Vagina (tissue), 2 donors: ENCODE measurements at regions not wholly inside any gene's neighbourhood (a gene's known extent, or its start where the extent isn't known, plus 50 kb on each side); places are given as distances from the start of the nearest gene placed in this dataset.

Experiments used
- DNase-seq, 2 donors: peaks; one replicate each; pipeline ENCODE4 v3.0.0-alpha.2; 2017; ENCODE audit errors: extremely low spot score in 2 of 2
- H3K27ac ChIP-seq: fragments of 200-600 bp; sonication (generic); one replicate; pipeline ENCODE4 v1.5.1; 2019
- H3K27me3 ChIP-seq: fragments of 200-600 bp; sonication (generic); one replicate; pipeline ENCODE4 v1.5.1; 2019
- H3K36me3 ChIP-seq, 2 donors: fragments of 200-600 bp; sonication (generic); one replicate each; pipeline ENCODE4 v1.5.1; 2017 to 2019
- H3K4me1 ChIP-seq: fragments of 200-600 bp; sonication (generic); one replicate; pipeline ENCODE4 v1.5.1; 2019
- H3K4me3 ChIP-seq, 2 donors: fragments of 200-600 bp; sonication (generic); 1 replicate in 1 of 2; 2 replicates in 1 of 2; pipeline ENCODE4 v1.5.1; 2016 to 2019
- H3K9me3 ChIP-seq: fragments of 200-600 bp; sonication (generic); one replicate; pipeline ENCODE4 v1.5.1; 2019
- CTCF ChIP-seq, 3 experiments: fragments of 450-650 bp in 2 of 3; fragments of 200-600 bp in 1 of 3; sonication (generic) in 1 of 3; IDR thresholded peaks; one replicate each; pipeline ENCODE4 v1.5.1; 2017 to 2019; ENCODE audit warnings: antibody characterized with exemption in 3 of 3, mild to moderate bottlenecking in 2 of 3, moderate library complexity in 2 of 3
- POLR2A ChIP-seq, 2 donors: fragments of 450-650 bp; IDR thresholded peaks; one replicate each; pipeline ENCODE4 v1.6.1; 2017; ENCODE audit warnings: antibody characterized with exemption in 2 of 2, mild to moderate bottlenecking in 2 of 2, moderate library complexity in 2 of 2
- POLR2AphosphoS5 ChIP-seq, 2 donors: sonication (generic); formaldehyde crosslinking; IDR thresholded peaks; one replicate each; pipeline ENCODE4 v1.9.0; 2017; ENCODE audit warnings: antibody characterized with exemption in 2 of 2, mild to moderate bottlenecking in 2 of 2, low read depth in 1 of 2; ENCODE audit not compliant: insufficient read depth in 1 of 2
- intact Hi-C: fragments of 100-400 bp; cut with DNase I; formaldehyde crosslinking; loops from one replicate; pipeline ENCODE4 v1.15.1; 2023

GRCh38 chr7:47647918-47648250 is 66.0 kb upstream of the TNS3 start:
- Histone ChIP-seq H3K27me3 (no peaks in the 10 kb centered on the region), H3K36me3 (no peaks in the 10 kb centered on the region), H3K9me3 (no peaks in the 10 kb centered on the region), H3K27ac (no peak overlapping the region), H3K4me3 (no peak overlapping the region), H3K4me1 (no peaks in the 10 kb centered on the region)
- no peak for DNase-seq
- intact Hi-C loops: no loop called here
- TF ChIP-seq CTCF (IDR thresholded peaks at IDR 0.05) (no peak), POLR2AphosphoS5 (IDR thresholded peaks at IDR 0.05; ENCODE audit: insufficient read depth in 1 of 2, low read depth in 1 of 2) (no peak), POLR2A (IDR thresholded peaks at IDR 0.05) (no peak)

- no peak for TF ChIP-seq POLR2AphosphoS5 (IDR thresholded peaks at IDR 0.05; ENCODE audit: insufficient read depth in 1 of 2, low read depth in 1 of 2)
- TF ChIP-seq CTCF (IDR thresholded peaks at IDR 0.05): no peak
- no peak for TF ChIP-seq POLR2A (IDR thresholded peaks at IDR 0.05)
- Histone ChIP-seq H3K4me3 (no peak overlapping the region), H3K9me3 (no peaks in the 10 kb centered on the region), H3K27me3 (no peaks in the 10 kb centered on the region), H3K4me1 (no peaks in the 10 kb centered on the region), H3K27ac (no peak overlapping the region), H3K36me3 (no peaks in the 10 kb centered on the region)
- intact Hi-C loops: no loop called here
- no peak for DNase-seq
Observed at GRCh38 chr7:47647181-47647917, 65.4 kb upstream of the TNS3 start.

GRCh38 chr7:47643716-47644400 is 61.9 kb upstream of the TNS3 start:
- Histone ChIP-seq H3K4me1 (peaks cover 5% of the 10 kb centered on the region), H3K4me3 (no peak overlapping the region), H3K36me3 (no peaks in the 10 kb centered on the region), H3K27ac (no peak overlapping the region), H3K9me3 (no peaks in the 10 kb centered on the region), H3K27me3 (no peaks in the 10 kb centered on the region)
- TF ChIP-seq POLR2AphosphoS5 (IDR thresholded peaks at IDR 0.05; ENCODE audit: insufficient read depth in 1 of 2, low read depth in 1 of 2): no peak
- TF ChIP-seq CTCF (IDR thresholded peaks at IDR 0.05): no peak
- no peak for TF ChIP-seq POLR2A (IDR thresholded peaks at IDR 0.05)
- DNase-seq: no peak
- intact Hi-C loops: no loop called here

GRCh38 chr7:47640265-47640664 is 58.4 kb upstream of the TNS3 start:
- no peaks in the 10 kb centered on the region for H3K36me3 ChIP-seq
- no peak overlapping the region for H3K27ac ChIP-seq
- H3K4me1 ChIP-seq: peaks cover 33% of the 10 kb centered on the region
- H3K27me3 ChIP-seq: no peaks in the 10 kb centered on the region
- no peak for TF ChIP-seq CTCF (IDR thresholded peaks at IDR 0.05)
- TF ChIP-seq POLR2AphosphoS5 (IDR thresholded peaks at IDR 0.05; ENCODE audit: insufficient read depth in 1 of 2, low read depth in 1 of 2): no peak
- TF ChIP-seq POLR2A (IDR thresholded peaks at IDR 0.05): no peak
- no peak overlapping the region for H3K4me3 ChIP-seq
- H3K9me3 ChIP-seq: no peaks in the 10 kb centered on the region
- no peak for DNase-seq
- intact Hi-C loops: no loop called here

GRCh38 chr7:47639495-47640110 is 57.7 kb upstream of the TNS3 start:
- H3K27ac ChIP-seq: no peak overlapping the region
- no peak for TF ChIP-seq POLR2AphosphoS5 (IDR thresholded peaks at IDR 0.05; ENCODE audit: insufficient read depth in 1 of 2, low read depth in 1 of 2)
- TF ChIP-seq CTCF (IDR thresholded peaks at IDR 0.05): no peak
- TF ChIP-seq POLR2A (IDR thresholded peaks at IDR 0.05): no peak
- H3K4me3 ChIP-seq: no peak overlapping the region
- H3K9me3 ChIP-seq: no peaks in the 10 kb centered on the region
- intact Hi-C loops: no loop called here
- no peaks in the 10 kb centered on the region for H3K36me3 ChIP-seq
- H3K27me3 ChIP-seq: no peaks in the 10 kb centered on the region
- DNase-seq: no peak
- peaks cover 37% of the 10 kb centered on the region for H3K4me1 ChIP-seq
